H9 (cell line): ENCODE measurements at regions not wholly inside any gene's neighbourhood (a gene's known extent, or its start where the extent isn't known, plus 50 kb on each side); places are given as distances from the start of the nearest gene placed in this dataset.

ENCODE experiments used
- DNase-seq: peaks from one replicate; pipeline ENCODE4 v3.0.0-alpha.2; 2017
- H2AFZ ChIP-seq: one replicate; pipeline ENCODE4 v1.6.1; 2013; ENCODE audit warnings: mild to moderate bottlenecking, low read length, control low read depth, moderate library complexity
- H2AK5ac ChIP-seq: 2 replicates; pipeline ENCODE4 v1.6.1; 2013; ENCODE audit warnings: low read length, control low read depth, mixed read lengths; ENCODE audit not compliant: insufficient read length
- H2BK120ac ChIP-seq: one replicate; pipeline ENCODE4 v1.6.1; 2013; ENCODE audit warnings: low read depth, mild to moderate bottlenecking, low read length, control low read depth, inconsistent platforms; ENCODE audit not compliant: poor library complexity, severe bottlenecking
- H2BK12ac ChIP-seq: 2 replicates; pipeline ENCODE4 v1.6.1; 2013; ENCODE audit warnings: low read length, control low read depth, mixed read lengths, low read depth; ENCODE audit not compliant: insufficient read length
- H2BK15ac ChIP-seq: 2 replicates; pipeline ENCODE4 v1.6.1; 2013; ENCODE audit warnings: low read depth, low read length, control low read depth
- H2BK20ac ChIP-seq: one replicate; pipeline ENCODE4 v1.6.1; 2013; ENCODE audit warnings: low read depth, mild to moderate bottlenecking, low read length, control low read depth, inconsistent platforms; ENCODE audit not compliant: poor library complexity, severe bottlenecking
- H2BK5ac ChIP-seq: 2 replicates; pipeline ENCODE4 v1.6.1; 2013; ENCODE audit warnings: low read length, control low read depth, mixed read lengths; ENCODE audit not compliant: insufficient read length
- H3K14ac ChIP-seq: 2 replicates; pipeline ENCODE4 v1.6.1; 2013; ENCODE audit warnings: low read length, control low read depth; ENCODE audit not compliant: insufficient read depth
- H3K18ac ChIP-seq: 2 replicates; pipeline ENCODE4 v1.6.1; 2013; ENCODE audit warnings: low read depth, mild to moderate bottlenecking, mixed read lengths, low read length, control low read depth; ENCODE audit not compliant: insufficient read length
- H3K23ac ChIP-seq: 2 replicates; pipeline ENCODE4 v1.6.1; 2013; ENCODE audit warnings: low read length, control low read depth, mixed read lengths, low read depth; ENCODE audit not compliant: insufficient read length
- H3K23me2 ChIP-seq: 2 replicates; pipeline ENCODE4 v1.6.1; 2013; ENCODE audit warnings: low read depth, mild to moderate bottlenecking, mixed read lengths, low read length, control low read depth; ENCODE audit not compliant: insufficient read length, poor library complexity, severe bottlenecking
- H3K27ac ChIP-seq: 2 replicates; pipeline ENCODE4 v1.5.1; 2013; ENCODE audit warnings: low read length, control low read depth, mixed read lengths, low read depth; ENCODE audit not compliant: insufficient read length
- H3K27me3 ChIP-seq: 2 replicates; pipeline ENCODE4 v1.6.1; 2013; ENCODE audit warnings: low read length, control low read depth, inconsistent platforms; ENCODE audit not compliant: insufficient read depth
- H3K4ac ChIP-seq: 2 replicates; pipeline ENCODE4 v1.6.1; 2013; ENCODE audit warnings: low read depth, mild to moderate bottlenecking, control low read depth, inconsistent platforms, low read length, moderate library complexity
- H3K4me1 ChIP-seq: 2 replicates; pipeline ENCODE4 v1.6.1; 2013; ENCODE audit warnings: low read length, control low read depth, inconsistent platforms; ENCODE audit not compliant: insufficient read depth
- H3K4me2 ChIP-seq: 2 replicates; pipeline ENCODE4 v1.6.1; 2013; ENCODE audit warnings: low read length, control low read depth, mixed read lengths; ENCODE audit not compliant: insufficient read length, insufficient read depth
- H3K56ac ChIP-seq: 2 replicates; pipeline ENCODE4 v1.6.1; 2013; ENCODE audit warnings: low read depth, mild to moderate bottlenecking, mixed read lengths, low read length, control low read depth; ENCODE audit not compliant: insufficient read length
- H3K79me1 ChIP-seq: 2 replicates; pipeline ENCODE4 v1.6.1; 2013; ENCODE audit warnings: low read depth, mild to moderate bottlenecking, moderate library complexity, low read length, control low read depth, inconsistent platforms; ENCODE audit not compliant: insufficient read depth, poor library complexity, severe bottlenecking
- H3K79me2 ChIP-seq: 2 replicates; pipeline ENCODE4 v1.6.1; 2013; ENCODE audit warnings: low read length, control low read depth, inconsistent platforms; ENCODE audit not compliant: insufficient read depth
- H3K9ac ChIP-seq: 2 replicates; pipeline ENCODE4 v1.6.1; 2013; ENCODE audit warnings: low read length, control low read depth, mixed read lengths; ENCODE audit not compliant: insufficient read length; ENCODE audit errors: extremely low read depth
- H3K9me3 ChIP-seq: one replicate; pipeline ENCODE4 v1.6.1; 2013; ENCODE audit warnings: low read depth, low read length, inconsistent platforms; ENCODE audit not compliant: control insufficient read depth
- H3T11ph ChIP-seq: one replicate; pipeline ENCODE4 v1.6.1; 2013; ENCODE audit warnings: mild to moderate bottlenecking, low read length, control low read depth, inconsistent platforms
- H4K20me1 ChIP-seq: one replicate; pipeline ENCODE4 v1.6.1; 2013; ENCODE audit not compliant: control insufficient read depth, insufficient read length, insufficient read depth
- H4K5ac ChIP-seq: 2 replicates; pipeline ENCODE4 v1.6.1; 2013; ENCODE audit warnings: low read depth, mild to moderate bottlenecking, mixed read lengths, low read length, control low read depth; ENCODE audit not compliant: insufficient read length
- H4K8ac ChIP-seq: replicated peaks from 2 replicates; pipeline ENCODE4 v1.6.1; 2013; ENCODE audit warnings: low read length, control low read depth, mixed read lengths, low read depth; ENCODE audit not compliant: insufficient read length
- H4K91ac ChIP-seq: 2 replicates; pipeline ENCODE4 v1.6.1; 2013; ENCODE audit warnings: low read depth, mild to moderate bottlenecking, moderate library complexity, mixed read lengths, low read length, control low read depth; ENCODE audit not compliant: insufficient read length
- H3K27ac Mint-ChIP-seq, 3 experiments: 2 replicates in 2 of 3; 3 replicates in 1 of 3; pipeline ENCODE4 v1.8.0; 2020 to 2021; ENCODE audit warnings: mixed read lengths in 3 of 3, mild to moderate bottlenecking in 1 of 3, moderate library complexity in 1 of 3
- H3K27me3 Mint-ChIP-seq: 2 replicates; pipeline ENCODE4 v1.8.0; 2021; ENCODE audit warnings: low read depth, mild to moderate bottlenecking, moderate library complexity, mixed read lengths
- H3K36me3 Mint-ChIP-seq, 3 experiments: 2 replicates in 2 of 3; 3 replicates in 1 of 3; pipeline ENCODE4 v1.8.0; 2020 to 2021; ENCODE audit warnings: low read depth in 3 of 3, mixed read lengths in 3 of 3; ENCODE audit not compliant: insufficient read depth in 1 of 3
- H3K4me1 Mint-ChIP-seq, 2 experiments: 2 replicates each; pipeline ENCODE4 v1.8.0; 2020; ENCODE audit warnings: mixed read lengths in 2 of 2
- H3K4me3 Mint-ChIP-seq, 2 experiments: 2 replicates in 1 of 2; 3 replicates in 1 of 2; pipeline ENCODE4 v1.8.0; 2020 to 2021; ENCODE audit warnings: mild to moderate bottlenecking in 2 of 2, mixed read lengths in 2 of 2, moderate library complexity in 1 of 2
- H3K9me3 Mint-ChIP-seq, 2 experiments: 2 replicates in 1 of 2; 3 replicates in 1 of 2; pipeline ENCODE4 v1.8.0; 2020; ENCODE audit warnings: mild to moderate bottlenecking in 2 of 2, mixed read lengths in 2 of 2, moderate library complexity in 1 of 2
- WGBS: extraction: QIAGEN DNeasy Blood & Tissue Kit; methylation state at CpG from one replicate; pipeline ENCODE4 v1.1.7; 2013; ENCODE audit warnings: missing lambda C conversion rate, low lambda C conversion rate, mixed read lengths; ENCODE audit not compliant: insufficient read length; ENCODE audit errors: extremely low coverage; 5-methylcytosine and 5-hydroxymethylcytosine counted together
- TF ChIP-seq, protein P1 (sequence below): fragments of 200-600 bp; sonication (generic); conservative IDR thresholded peaks from 3 replicates; pipeline ENCODE4 v1.8.0; 2021; ENCODE audit warnings: antibody characterized with exemption, mild to moderate bottlenecking

DNA sequence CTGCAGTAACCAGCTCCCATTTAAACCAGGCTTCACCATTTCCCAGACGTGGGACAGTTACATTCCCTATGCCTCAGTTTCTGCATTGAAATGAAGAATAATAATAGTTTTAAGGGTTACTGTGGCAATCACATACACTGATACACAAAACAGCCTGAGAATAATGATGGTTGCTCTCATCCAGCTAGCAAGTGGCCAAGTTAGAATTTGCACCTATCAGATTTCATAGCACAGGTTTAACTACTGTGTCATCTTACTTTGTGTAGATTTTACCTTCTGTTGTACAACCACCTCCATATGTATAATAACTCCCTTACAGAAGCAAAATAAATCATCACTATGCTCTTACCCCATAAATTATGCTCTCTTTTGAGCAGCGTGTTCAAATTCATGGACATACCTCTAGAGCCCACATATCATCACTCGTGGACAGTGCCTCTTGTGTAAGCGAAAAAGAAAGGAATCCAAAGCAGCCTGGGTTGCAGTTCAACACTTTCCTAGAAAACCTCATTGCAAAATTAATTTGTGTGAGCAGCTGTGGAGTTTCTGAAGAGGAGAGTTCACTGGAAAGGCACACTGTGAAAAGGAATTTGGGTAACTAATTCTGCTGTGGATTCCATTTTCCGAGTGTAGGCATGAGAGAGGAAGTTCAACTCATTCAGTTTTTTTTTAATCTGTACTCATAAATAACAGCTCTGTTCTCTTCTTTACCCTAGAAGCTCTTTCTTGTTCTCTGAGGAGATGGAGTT is 492.5 kb downstream of the ARL4A start:
- no peak overlapping the region for H3K27ac ChIP-seq
- H2BK20ac ChIP-seq = no peak overlapping the region
- H3K9ac ChIP-seq = no peak overlapping the region
- no peak overlapping the region for H2BK5ac ChIP-seq
- no peaks in the 10 kb centered on the region for H3K36me3 Mint-ChIP-seq
- H3K79me1 ChIP-seq = no peaks in the 10 kb centered on the region
- DNase-seq = no peak
- H3K27me3 Mint-ChIP-seq = no peaks in the 10 kb centered on the region
- no peak overlapping the region for H2AFZ ChIP-seq
- no peak overlapping the region for H3K23ac ChIP-seq
- H3K4me2 ChIP-seq = no peak overlapping the region
- H3K4me1 ChIP-seq = no peaks in the 10 kb centered on the region
- no peaks in the 10 kb centered on the region for H3K79me2 ChIP-seq
- H3K9me3 Mint-ChIP-seq = no peaks in the 10 kb centered on the region
- H3K27me3 ChIP-seq = no peaks in the 10 kb centered on the region
- no peak overlapping the region for H2BK12ac ChIP-seq
- no peak overlapping the region for H3K56ac ChIP-seq
- H3K18ac ChIP-seq = no peak overlapping the region
- H2BK120ac ChIP-seq = no peak overlapping the region
- H3K23me2 ChIP-seq = no peaks in the 10 kb centered on the region
- H4K8ac ChIP-seq = no peak overlapping the region
- H4K91ac ChIP-seq = no peak overlapping the region
- no peak overlapping the region for H3K14ac ChIP-seq
- H2AK5ac ChIP-seq = no peak overlapping the region
- H3K4ac ChIP-seq = no peak overlapping the region
- H4K20me1 ChIP-seq = no peaks in the 10 kb centered on the region
- H3K4me1 Mint-ChIP-seq = peaks cover 2% of the 10 kb centered on the region in 2 experiments; a peak in 3 of 4 replicates
- no peak overlapping the region for H3T11ph ChIP-seq
- H2BK15ac ChIP-seq = no peak overlapping the region
- H3K4me3 Mint-ChIP-seq = no peak overlapping the region
- no peaks in the 10 kb centered on the region for H3K9me3 ChIP-seq
- H4K5ac ChIP-seq = no peak overlapping the region
- H3K27ac Mint-ChIP-seq = no peak overlapping the region
- WGBS = no CpG with 5 or more reads among the region's 5 CpGs
- TF ChIP-seq, protein P1, sequence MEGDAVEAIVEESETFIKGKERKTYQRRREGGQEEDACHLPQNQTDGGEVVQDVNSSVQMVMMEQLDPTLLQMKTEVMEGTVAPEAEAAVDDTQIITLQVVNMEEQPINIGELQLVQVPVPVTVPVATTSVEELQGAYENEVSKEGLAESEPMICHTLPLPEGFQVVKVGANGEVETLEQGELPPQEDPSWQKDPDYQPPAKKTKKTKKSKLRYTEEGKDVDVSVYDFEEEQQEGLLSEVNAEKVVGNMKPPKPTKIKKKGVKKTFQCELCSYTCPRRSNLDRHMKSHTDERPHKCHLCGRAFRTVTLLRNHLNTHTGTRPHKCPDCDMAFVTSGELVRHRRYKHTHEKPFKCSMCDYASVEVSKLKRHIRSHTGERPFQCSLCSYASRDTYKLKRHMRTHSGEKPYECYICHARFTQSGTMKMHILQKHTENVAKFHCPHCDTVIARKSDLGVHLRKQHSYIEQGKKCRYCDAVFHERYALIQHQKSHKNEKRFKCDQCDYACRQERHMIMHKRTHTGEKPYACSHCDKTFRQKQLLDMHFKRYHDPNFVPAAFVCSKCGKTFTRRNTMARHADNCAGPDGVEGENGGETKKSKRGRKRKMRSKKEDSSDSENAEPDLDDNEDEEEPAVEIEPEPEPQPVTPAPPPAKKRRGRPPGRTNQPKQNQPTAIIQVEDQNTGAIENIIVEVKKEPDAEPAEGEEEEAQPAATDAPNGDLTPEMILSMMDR = no peak
